ENCODE measurements at regions not wholly inside any gene's neighbourhood (a gene's known extent, or its start where the extent isn't known, plus 50 kb on each side); places are given as distances from the start of the nearest gene placed in this dataset.

GRCh38 chr15:95149771-95150170 lies 918.4 kb downstream of the MCTP2 start (continued):
- no peak for TF ChIP-seq ZSCAN5A (CRISPR knock-in tag; IDR thresholded peaks at IDR 0.05; ENCODE audit: borderline replicate concordance)
- no peak for TF ChIP-seq ZNF557 (CRISPR knock-in tag; IDR thresholded peaks at IDR 0.05)
- no peak for TF ChIP-seq PCBP2 (optimal IDR thresholded peaks at IDR 0.05; ENCODE audit: low read depth, low read length, poor library complexity, severe bottlenecking)
- no peak for TF ChIP-seq ZNF441 (CRISPR knock-in tag; IDR thresholded peaks at IDR 0.05; ENCODE audit: borderline replicate concordance)
- no peak for TF ChIP-seq KMT2A (CRISPR knock-in tag; IDR thresholded peaks at IDR 0.05)

- H2AFZ ChIP-seq (ENCODE audit: low read length) = no peak overlapping the region
- BruUV-seq (replicated peaks) = no TSS peak
- no peaks in the 10 kb centered on the region for H3K4me1 ChIP-seq (ENCODE audit: insufficient read depth, low read length)
- ChIA-PET CTCF (ENCODE audit: low intra/inter-chr PET ratio, low total read pairs) (no interaction called here), POLR2A (no interaction called here)
- intact Hi-C loops (cut with micrococcal nuclease; ENCODE audit: unreplicated experiment) (no loop called here), in situ Hi-C loops (cut with HindIII; ENCODE audit: extremely low pct_ligation_motif_present, low pct_unique_long_range_greater_than_20kb) (no loop called here)
- no peak overlapping the region for H3K4me3 ChIP-seq (replicated peaks in 1 of 3; ENCODE audit: insufficient read depth in 1 of 3, low read depth in 2 of 3, low read length in 3 of 3)
- WGBS (ENCODE audit: low lambda C conversion rate) = 45% methylated on average over 10 of the region's 10 CpGs
- FAIRE-seq (no peak), ATAC-seq (no peak), DNase-seq (ENCODE audit: low spot score) (no peak)
- H3K4me2 ChIP-seq (ENCODE audit: low read depth, low read length) = no peak overlapping the region
- H3K9me3 ChIP-seq (ENCODE audit: low read length) = peaks cover 81% of the 10 kb centered on the region
- H3K27ac ChIP-seq (ENCODE audit: extremely low read length, insufficient read depth, low read length) = no peak overlapping the region
- H3K9ac ChIP-seq (ENCODE audit: insufficient read depth, low read depth, low read length) = no peak overlapping the region
- no peaks in the 10 kb centered on the region for H3K36me3 ChIP-seq (replicated peaks in 1 of 2; ENCODE audit: control insufficient read depth in 1 of 2, insufficient read depth in 2 of 2, low read length in 2 of 2)
- no peaks in the 10 kb centered on the region for H3K27me3 ChIP-seq (ENCODE audit: control insufficient read depth in 1 of 2, insufficient read depth in 2 of 2, low read length in 2 of 2)
- H3K79me2 ChIP-seq (ENCODE audit: insufficient read depth, low read length) = no peaks in the 10 kb centered on the region
- no peaks in the 10 kb centered on the region for H4K20me1 ChIP-seq (ENCODE audit: insufficient read depth, low read length)
- TF ChIP-seq ZNF3 (CRISPR knock-in tag; IDR thresholded peaks at IDR 0.05) = no peak
- TF ChIP-seq ELF1 (CRISPR knock-in tag; IDR thresholded peaks at IDR 0.05) = no peak
- TF ChIP-seq NFAT5 (CRISPR knock-in tag; IDR thresholded peaks at IDR 0.05) = no peak
- no peak for TF ChIP-seq PRDM10 (CRISPR knock-in tag; IDR thresholded peaks at IDR 0.05; ENCODE audit: low read depth)
- no peak for TF ChIP-seq TFDP1 (CRISPR knock-in tag; IDR thresholded peaks at IDR 0.05; ENCODE audit: borderline replicate concordance)
- TF ChIP-seq MAFG (CRISPR knock-in tag; IDR thresholded peaks at IDR 0.05) = no peak
- no peak for TF ChIP-seq KLF13 (CRISPR knock-in tag; IDR thresholded peaks at IDR 0.05)
- no peak for TF ChIP-seq MYNN (CRISPR knock-in tag; IDR thresholded peaks at IDR 0.05; ENCODE audit: low read depth)
Observed at GRCh38 chr15:95150466-95150865, 919.1 kb downstream of the MCTP2 start.
